Psoas muscle (tissue), 7 donors: ENCODE measurements at regions not wholly inside any gene's neighbourhood (a gene's known extent, or its start where the extent isn't known, plus 50 kb on each side); places are given as distances from the start of the nearest gene placed in this dataset.

ENCODE experiments used
- ATAC-seq, 4 donors: fragments of 200-7000 bp; cut with Tn5 transposase; one replicate each; pipeline ENCODE4 v1.9.1; 2020; ENCODE audit warnings: moderate library complexity in 3 of 4, mild to moderate bottlenecking in 2 of 4
- DNase-seq, 2 donors: peaks; one replicate each; pipeline ENCODE4 v3.0.0-alpha.2; 2020
- H3K27ac ChIP-seq: fragments of 200-600 bp; one replicate; pipeline ENCODE4 v1.8.0; 2022
- H3K27me3 ChIP-seq, 3 donors: fragments of 200-600 bp in 1 of 3; one replicate each; pipeline versions ENCODE4 v1.6.1 to v1.8.0; 2013 to 2022; ENCODE audit warnings: low read length in 2 of 3, mild to moderate bottlenecking in 2 of 3, moderate library complexity in 1 of 3; ENCODE audit not compliant: insufficient read depth in 3 of 3
- H3K36me3 ChIP-seq, 2 donors: fragments of 200-600 bp in 1 of 2; one replicate each; pipeline versions ENCODE4 v1.6.1 to v1.8.0; 2013 to 2022; ENCODE audit warnings: low read depth in 1 of 2, mild to moderate bottlenecking in 1 of 2, moderate library complexity in 1 of 2; ENCODE audit not compliant: insufficient read depth in 1 of 2
- H3K4me1 ChIP-seq: fragments of 200-600 bp; one replicate; pipeline ENCODE4 v1.8.0; 2022
- H3K4me3 ChIP-seq: fragments of 200-600 bp; one replicate; pipeline ENCODE4 v1.8.0; 2022; ENCODE audit warnings: mild to moderate bottlenecking
- H3K9me3 ChIP-seq: fragments of 200-600 bp; one replicate; pipeline ENCODE4 v1.8.0; 2022
- CTCF ChIP-seq: fragments of 200-600 bp; IDR thresholded peaks from one replicate; pipeline ENCODE4 v1.8.0; 2022; ENCODE audit warnings: antibody characterized with exemption
- WGBS, 3 donors: extraction: QIAGEN DNeasy Blood & Tissue Kit; methylation state at CpG; one replicate each; pipeline versions ENCODE4 v1.1.6 to v1.1.7; 2013; 5-methylcytosine and 5-hydroxymethylcytosine counted together
- intact Hi-C, 2 donors: fragments of 100-400 bp; cut with DNase I; formaldehyde crosslinking; loops; one replicate each; pipeline versions ENCODE4 v1.11.0 to v1.14.2; 2022
- donor health status: healthy with polysubstance abuse.
- donor health status: DM: no; HTN: no; CAD: no; lungs with moderate emphysema.
- donor health status: Bipolar disorder and iron deficiency.
- donor health status: healthy.
- donor health status: DM: yes; HTN: yes; CAD: no.
- donor health status: DM: no; HTN: no; CAD: no.
- donor health status: DM: yes; HTN: yes; CAD: no.

- TF ChIP-seq CTCF: no peak
- no peaks in the 10 kb centered on the region for H3K4me1 ChIP-seq
- no peak overlapping the region for H3K4me3 ChIP-seq
- intact Hi-C loops: no loop called here
- no peaks in the 10 kb centered on the region for H3K27me3 ChIP-seq
- no peak overlapping the region for H3K27ac ChIP-seq
- 32 to 56% (median 43%) methylated on average over 3 of the region's 3 CpGs for WGBS, 3 donors
- H3K36me3 ChIP-seq: no peaks in the 10 kb centered on the region
- ATAC-seq (no peak), DNase-seq (no peak)
- H3K9me3 ChIP-seq: no peaks in the 10 kb centered on the region
Observed at GRCh38 chr13:104595511-104595910, 1529.3 kb upstream of the SLC10A2 start.

GRCh38 chr13:104594806-104595205 is 1528.6 kb upstream of the SLC10A2 start:
- no peak for TF ChIP-seq CTCF
- Histone ChIP-seq H3K36me3 (no peaks in the 10 kb centered on the region), H3K27ac (no peak overlapping the region), H3K4me3 (no peak overlapping the region), H3K9me3 (no peaks in the 10 kb centered on the region), H3K27me3 (no peaks in the 10 kb centered on the region), H3K4me1 (no peaks in the 10 kb centered on the region)
- ATAC-seq (no peak), DNase-seq (no peak)
- WGBS, 3 donors: 73 to 80% (median 80%) methylated on average over 2 of the region's 2 CpGs
- intact Hi-C loops: no loop called here

- 84 to 92% (median 87%) methylated on average over 2 of the region's 2 CpGs for WGBS, 3 donors
- no peak for TF ChIP-seq CTCF
- ATAC-seq (no peak), DNase-seq (no peak)
- no peaks in the 10 kb centered on the region for H3K4me1 ChIP-seq
- H3K27ac ChIP-seq: no peak overlapping the region
- H3K9me3 ChIP-seq: no peaks in the 10 kb centered on the region
- H3K36me3 ChIP-seq: no peaks in the 10 kb centered on the region
- no peak overlapping the region for H3K4me3 ChIP-seq
- H3K27me3 ChIP-seq: no peaks in the 10 kb centered on the region
- intact Hi-C loops: no loop called here
Observed at GRCh38 chr13:104593693-104594092, 1527.5 kb upstream of the SLC10A2 start.

- H3K9me3 ChIP-seq: no peaks in the 10 kb centered on the region
- intact Hi-C loops: no loop called here
- H3K36me3 ChIP-seq: no peaks in the 10 kb centered on the region
- ATAC-seq (no peak), DNase-seq (no peak)
- WGBS, 3 donors: 79 to 84% (median 79%) methylated on average over 4 of the region's 4 CpGs
- no peaks in the 10 kb centered on the region for H3K27me3 ChIP-seq
- H3K27ac ChIP-seq: no peak overlapping the region
- TF ChIP-seq CTCF: no peak
- no peaks in the 10 kb centered on the region for H3K4me1 ChIP-seq
- H3K4me3 ChIP-seq: no peak overlapping the region
Observed at GRCh38 chr13:104593251-104593576, 1527.0 kb upstream of the SLC10A2 start.

- TF ChIP-seq CTCF: no peak
- Histone ChIP-seq H3K4me1 (no peaks in the 10 kb centered on the region), H3K9me3 (no peaks in the 10 kb centered on the region), H3K4me3 (no peak overlapping the region), H3K27me3 (no peaks in the 10 kb centered on the region), H3K27ac (no peak overlapping the region), H3K36me3 (no peaks in the 10 kb centered on the region)
- DNase-seq: no peak
- intact Hi-C loops: no loop called here
- no peak for ATAC-seq
- WGBS, 3 donors: 93 to 94% (median 93%) methylated on average over 3 of the region's 3 CpGs
Observed at GRCh38 chr13:104592545-104593250, 1526.5 kb upstream of the SLC10A2 start.
